HCT116 (cell line): ENCODE measurements at regions not wholly inside any gene's neighbourhood (a gene's known extent, or its start where the extent isn't known, plus 50 kb on each side); places are given as distances from the start of the nearest gene placed in this dataset.

Experiments
- ATAC-seq: fragments of 200-7000 bp; cut with Tn5 transposase; 2 replicates; pipeline ENCODE4 v1.9.1; 2020; ENCODE audit warnings: mild to moderate bottlenecking, moderate library complexity
- BruUV-seq: library from RNA; stranded (reverse); fragments of 400-500 nt; replicated peaks from 2 replicates; lab custom pipeline; 2021; lab: Mats Ljungman, UMichigan
- CTCF ChIA-PET: fragments of 300-600 bp; sonication (Branson Sonifier 250); formaldehyde crosslinking; loops from one replicate; lab custom pipeline; 2021; ENCODE audit warnings: antibody characterized with exemption; lab: Charles Lee
- POLR2A ChIA-PET: fragments of 300-600, 350-600 bp; sonication (Branson Sonifier 250); formaldehyde crosslinking; loops from one replicate; lab custom pipeline; 2021; ENCODE audit warnings: antibody characterized with exemption; lab: Charles Lee
- RAD21 ChIA-PET, 2 experiments: fragments of 300-600 bp; sonication (Branson Sonifier 250); formaldehyde crosslinking; loops; one replicate each; lab custom pipeline; 2023; ENCODE audit warnings: low total read pairs in 2 of 2; ENCODE audit not compliant: uncharacterized antibody in 2 of 2, unreplicated experiment in 2 of 2, low non-redundant PET in 1 of 2; lab: Charles Lee
- DNase-seq: peaks from one replicate; pipeline ENCODE4 v3.0.0-alpha.2; 2010; ENCODE audit warnings: low read depth, low spot score
- H2AFZ ChIP-seq: fragments of 200-600 bp; shearing (Covaris generic), sonication (generic); 2 replicates; pipeline ENCODE4 v1.6.1; 2017; ENCODE audit warnings: low read depth, mixed run types, mixed read lengths, antibody characterized with exemption, low read length; ENCODE audit not compliant: poor library complexity, severe bottlenecking
- H3K27ac ChIP-seq: 2 replicates; pipeline ENCODE4 v1.5.1; 2012; ENCODE audit warnings: low read depth, low read length
- H3K27me3 ChIP-seq: fragments of 200-600 bp; sonication (generic); 2 replicates; pipeline ENCODE4 v1.6.1; 2016; ENCODE audit warnings: mixed run types, low read length, mixed read lengths; ENCODE audit not compliant: insufficient read depth
- H3K36me3 ChIP-seq, 2 experiments: fragments of 200-500 bp in 1 of 2; fragments of 200-600 bp in 1 of 2; sonication (Bioruptor generic) in 1 of 2; sonication (generic) in 1 of 2; 2 replicates each; pipeline versions ENCODE4 v1.5.1 to v1.6.1; 2014 to 2016; ENCODE audit warnings: low read length in 2 of 2, inconsistent platforms in 1 of 2, mixed read lengths in 1 of 2, mixed run types in 1 of 2; ENCODE audit not compliant: insufficient read depth in 2 of 2, control insufficient read depth in 1 of 2
- H3K4me1 ChIP-seq, 2 experiments: fragments of 200-600 bp in 1 of 2; sonication (generic) in 1 of 2; 2 replicates each; pipeline versions ENCODE4 v1.5.1 to v1.6.1; 2012 to 2017; ENCODE audit warnings: low read length in 2 of 2, inconsistent platforms in 1 of 2, mild to moderate bottlenecking in 1 of 2, mixed read lengths in 1 of 2, mixed run types in 1 of 2, moderate library complexity in 1 of 2; ENCODE audit not compliant: insufficient read depth in 2 of 2, control insufficient read depth in 1 of 2
- H3K4me2 ChIP-seq: fragments of 200-600 bp; sonication (generic); 2 replicates; pipeline ENCODE4 v1.6.1; 2017; ENCODE audit warnings: mixed run types, low read length, mixed read lengths
- H3K4me3 ChIP-seq, 2 experiments: fragments of 200-600 bp in 1 of 2; sonication (generic) in 1 of 2; replicated peaks in 1 of 2; 2 replicates each; pipeline ENCODE4 v1.5.1; 2011 to 2016; ENCODE audit warnings: low read length in 2 of 2, control low read depth in 1 of 2, low read depth in 1 of 2, mild to moderate bottlenecking in 1 of 2, mixed read lengths in 1 of 2, mixed run types in 1 of 2
- H3K79me2 ChIP-seq: fragments of 200-600 bp; sonication (generic); 2 replicates; pipeline ENCODE4 v1.6.1; 2017; ENCODE audit warnings: mild to moderate bottlenecking, mixed run types, low read length, moderate library complexity, mixed read lengths; ENCODE audit not compliant: insufficient read depth
- H3K9ac ChIP-seq: fragments of 200-600 bp; sonication (generic); 2 replicates; pipeline ENCODE4 v1.6.1; 2016; ENCODE audit warnings: low read length, mixed read lengths
- H3K9me2 ChIP-seq: fragments of 200-600 bp; sonication (generic), shearing (Covaris generic); 2 replicates; pipeline ENCODE4 v1.6.1; 2017; ENCODE audit warnings: mixed run types, mild to moderate bottlenecking, moderate library complexity; ENCODE audit not compliant: insufficient read depth
- H3K9me3 ChIP-seq, 2 experiments: fragments of 200-500 bp in 1 of 2; fragments of 200-600 bp in 1 of 2; sonication (Bioruptor generic) in 1 of 2; sonication (generic) in 1 of 2; 2 replicates each; pipeline ENCODE4 v1.6.1; 2014 to 2017; ENCODE audit warnings: low read length in 2 of 2, mixed read lengths in 2 of 2, inconsistent platforms in 1 of 2, low read depth in 1 of 2, mild to moderate bottlenecking in 1 of 2, mixed run types in 1 of 2, moderate library complexity in 1 of 2; ENCODE audit not compliant: control insufficient read depth in 1 of 2, insufficient read depth in 1 of 2
- H4K20me1 ChIP-seq: fragments of 200-600 bp; sonication (generic), shearing (Covaris generic); 2 replicates; pipeline ENCODE4 v1.6.1; 2017; ENCODE audit warnings: mixed run types, mild to moderate bottlenecking, moderate library complexity; ENCODE audit not compliant: insufficient read depth
- CTCF ChIP-seq, 3 experiments: fragments of 200-600 bp in 1 of 3; sonication (generic) in 1 of 3; IDR thresholded peaks in 2 of 3; conservative IDR thresholded peaks in 1 of 3; 2 replicates each; pipeline ENCODE4 v1.5.1; 2012 to 2017; ENCODE audit warnings: low read depth in 2 of 3, low read length in 2 of 3, antibody characterized with exemption in 1 of 3, borderline replicate concordance in 1 of 3, control low read depth in 1 of 3, mild to moderate bottlenecking in 1 of 3, mixed read lengths in 1 of 3, mixed run types in 1 of 3, moderate library complexity in 1 of 3; ENCODE audit not compliant: insufficient read depth in 1 of 3
- ELF1 ChIP-seq: IDR thresholded peaks from 2 replicates; pipeline ENCODE4 v1.6.1; 2012; ENCODE audit warnings: low read depth, borderline replicate concordance
- EZH2 ChIP-seq: fragments of 200-600 bp; sonication (generic); IDR thresholded peaks from 2 replicates; pipeline ENCODE4 v1.6.1; 2017; ENCODE audit warnings: antibody characterized with exemption, mixed run types
- EZH2phosphoT487 ChIP-seq: fragments of 200-600 bp; IDR thresholded peaks from 2 replicates; pipeline ENCODE4 v1.6.1; 2018; ENCODE audit warnings: antibody characterized with exemption, borderline replicate concordance
- FOSL1 ChIP-seq: IDR thresholded peaks from 2 replicates; pipeline ENCODE4 v1.6.1; 2012; ENCODE audit warnings: low read depth
- JUND ChIP-seq: IDR thresholded peaks from 2 replicates; pipeline ENCODE4 v1.6.1; 2012
- POLR2A ChIP-seq: IDR thresholded peaks from 2 replicates; pipeline ENCODE4 v1.7.0; 2011; ENCODE audit warnings: borderline replicate concordance; ENCODE audit not compliant: insufficient read depth, insufficient read length; ENCODE audit errors: extremely low read depth
- POLR2AphosphoS5 ChIP-seq: IDR thresholded peaks from 2 replicates; pipeline ENCODE4 v1.6.1; 2011; ENCODE audit warnings: mild to moderate bottlenecking, low read depth, low read length, moderate library complexity
- TCF7L2 ChIP-seq: IDR thresholded peaks from 2 replicates; pipeline ENCODE4 v1.7.0; 2011; ENCODE audit warnings: borderline replicate concordance, inconsistent platforms; ENCODE audit not compliant: insufficient read depth, insufficient read length; ENCODE audit errors: extremely low read depth
- ZFX ChIP-seq: fragments of 450-650 bp; IDR thresholded peaks from 2 replicates; pipeline ENCODE4 v1.6.1; 2017
- ZNF274 ChIP-seq: fragments of 200-500 bp; sonication (Bioruptor generic); IDR thresholded peaks from 2 replicates; pipeline ENCODE4 v1.6.1; 2014; ENCODE audit warnings: mild to moderate bottlenecking, low read depth, low read length, inconsistent platforms
- intact Hi-C: fragments of 100-400 bp; cut with micrococcal nuclease; formaldehyde crosslinking; loops from 2 replicates; pipeline ENCODE4 v1.10.0; 2022
- TF ChIP-seq, protein P1 (sequence below): IDR thresholded peaks from 2 replicates; pipeline ENCODE4 v1.6.1; 2011; ENCODE audit warnings: mild to moderate bottlenecking, low read length, moderate library complexity; ENCODE audit not compliant: insufficient replicate concordance; ENCODE audit errors: extremely low read depth

GRCh38 chr18:30081122-30081521 is 961.4 kb downstream of the DSC3 start (continued):
- TF ChIP-seq ZNF274 (no peak), EZH2 (no peak), FOSL1 (no peak), JUND (no peak), ELF1 (no peak), ZFX (no peak), POLR2AphosphoS5 (no peak), TCF7L2 (no peak)

DNA sequence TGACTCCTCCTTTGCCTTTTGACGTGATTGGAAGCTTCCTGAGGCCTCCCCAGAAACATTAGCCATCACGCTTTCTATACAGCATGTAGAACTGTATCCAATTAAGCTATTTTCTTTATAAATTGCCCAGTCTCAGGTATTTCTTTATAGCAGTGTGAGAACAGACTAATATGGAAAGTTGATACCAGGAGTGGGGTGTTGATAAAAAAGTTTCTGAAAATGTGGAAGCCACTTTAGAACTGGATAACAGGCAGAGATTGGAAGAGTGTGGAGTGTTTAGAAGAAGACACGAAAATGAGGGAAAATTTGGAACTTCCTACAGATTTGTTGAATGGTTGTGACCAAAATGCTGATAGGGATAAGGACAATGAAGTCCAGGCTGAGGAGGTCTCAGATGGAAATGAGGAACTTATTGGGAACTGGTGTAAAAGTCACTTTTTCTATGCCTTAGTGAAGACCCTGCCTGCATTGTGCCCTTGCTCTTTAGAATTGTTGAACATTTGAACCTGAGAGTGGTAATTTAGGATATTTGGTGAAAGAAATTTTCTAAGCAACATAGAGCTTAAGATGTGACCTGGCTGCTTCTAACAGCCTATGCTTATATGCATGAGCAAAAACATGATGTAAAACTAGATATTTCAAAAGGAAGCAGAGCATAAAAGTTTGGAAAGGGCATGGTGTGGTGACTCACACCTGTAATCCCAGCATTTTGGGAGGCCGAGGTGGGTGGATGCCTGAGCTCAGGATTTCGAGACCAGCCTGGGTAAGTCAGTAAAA is 969.7 kb downstream of the DSC3 start:
- no peak for DNase-seq
- Histone ChIP-seq H2AFZ (no peak overlapping the region), H3K9me2 (no peaks in the 10 kb centered on the region), H4K20me1 (no peaks in the 10 kb centered on the region), H3K4me1 (no peaks in the 10 kb centered on the region), H3K4me3 (no peak overlapping the region), H3K27me3 (no peaks in the 10 kb centered on the region), H3K36me3 (no peaks in the 10 kb centered on the region), H3K4me2 (no peak overlapping the region), H3K9me3 (peaks cover 0 to 14% of the 10 kb centered on the region in 2 experiments; a peak in 2 of 4 replicates), H3K9ac (no peak overlapping the region), H3K79me2 (no peaks in the 10 kb centered on the region), H3K27ac (no peak overlapping the region)
- TF ChIP-seq ELF1: no peak
- no peak for TF ChIP-seq EZH2phosphoT487
- no peak for TF ChIP-seq CTCF (IDR thresholded peaks at IDR 0.05 in 2 of 3, conservative IDR thresholded peaks at IDR 0.05 in 1 of 3; ENCODE audit: borderline replicate concordance in 1 of 3, insufficient read depth in 1 of 3, low read depth in 2 of 3, low read length in 2 of 3)
- no peak for TF ChIP-seq POLR2A
- TF ChIP-seq, protein P1, sequence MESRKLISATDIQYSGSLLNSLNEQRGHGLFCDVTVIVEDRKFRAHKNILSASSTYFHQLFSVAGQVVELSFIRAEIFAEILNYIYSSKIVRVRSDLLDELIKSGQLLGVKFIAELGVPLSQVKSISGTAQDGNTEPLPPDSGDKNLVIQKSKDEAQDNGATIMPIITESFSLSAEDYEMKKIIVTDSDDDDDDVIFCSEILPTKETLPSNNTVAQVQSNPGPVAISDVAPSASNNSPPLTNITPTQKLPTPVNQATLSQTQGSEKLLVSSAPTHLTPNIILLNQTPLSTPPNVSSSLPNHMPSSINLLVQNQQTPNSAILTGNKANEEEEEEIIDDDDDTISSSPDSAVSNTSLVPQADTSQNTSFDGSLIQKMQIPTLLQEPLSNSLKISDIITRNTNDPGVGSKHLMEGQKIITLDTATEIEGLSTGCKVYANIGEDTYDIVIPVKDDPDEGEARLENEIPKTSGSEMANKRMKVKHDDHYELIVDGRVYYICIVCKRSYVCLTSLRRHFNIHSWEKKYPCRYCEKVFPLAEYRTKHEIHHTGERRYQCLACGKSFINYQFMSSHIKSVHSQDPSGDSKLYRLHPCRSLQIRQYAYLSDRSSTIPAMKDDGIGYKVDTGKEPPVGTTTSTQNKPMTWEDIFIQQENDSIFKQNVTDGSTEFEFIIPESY: no peak
- ChIA-PET POLR2A (no interaction called here), RAD21 (no interaction called here), CTCF (no interaction called here)
- intact Hi-C loops: no loop called here
- ATAC-seq: no peak
- BruUV-seq: no TSS peak
